ENCODE measurements at regions not wholly inside any gene's neighbourhood (a gene's known extent, or its start where the extent isn't known, plus 50 kb on each side); places are given as distances from the start of the nearest gene placed in this dataset.

GRCh38 chr1:219798283-219799030 is 129.9 kb downstream of the SLC30A10 start:
- DNase-seq: no peak

GRCh38 chr1:219797683-219798082 is 130.7 kb downstream of the SLC30A10 start:
- no peak for DNase-seq

DNA sequence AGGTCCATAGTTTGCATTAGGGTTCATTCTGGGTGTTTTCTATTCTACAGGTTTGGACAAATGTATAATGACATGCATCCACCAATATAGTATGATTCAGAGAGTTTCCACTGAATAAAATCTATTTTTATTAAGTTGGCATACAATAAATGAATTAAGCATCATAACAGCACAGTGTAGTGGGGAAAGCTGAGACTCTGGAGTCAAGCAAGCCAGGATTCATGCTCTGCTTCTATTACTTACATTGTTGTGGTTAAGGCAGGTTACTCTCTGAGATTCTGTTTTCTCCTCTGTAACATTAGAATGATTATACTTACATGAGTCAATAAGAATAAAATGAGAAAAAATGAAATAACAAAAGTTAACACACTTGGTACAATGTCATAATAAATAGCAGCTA is 131.3 kb downstream of the SLC30A10 start:
- DNase-seq: no peak

- no peak for DNase-seq
Measured at GRCh38 chr1:219795363-219795917, 132.9 kb downstream of the SLC30A10 start.

GRCh38 chr1:219794085-219794743 is 134.1 kb downstream of the SLC30A10 start:
- no peak for DNase-seq

DNA sequence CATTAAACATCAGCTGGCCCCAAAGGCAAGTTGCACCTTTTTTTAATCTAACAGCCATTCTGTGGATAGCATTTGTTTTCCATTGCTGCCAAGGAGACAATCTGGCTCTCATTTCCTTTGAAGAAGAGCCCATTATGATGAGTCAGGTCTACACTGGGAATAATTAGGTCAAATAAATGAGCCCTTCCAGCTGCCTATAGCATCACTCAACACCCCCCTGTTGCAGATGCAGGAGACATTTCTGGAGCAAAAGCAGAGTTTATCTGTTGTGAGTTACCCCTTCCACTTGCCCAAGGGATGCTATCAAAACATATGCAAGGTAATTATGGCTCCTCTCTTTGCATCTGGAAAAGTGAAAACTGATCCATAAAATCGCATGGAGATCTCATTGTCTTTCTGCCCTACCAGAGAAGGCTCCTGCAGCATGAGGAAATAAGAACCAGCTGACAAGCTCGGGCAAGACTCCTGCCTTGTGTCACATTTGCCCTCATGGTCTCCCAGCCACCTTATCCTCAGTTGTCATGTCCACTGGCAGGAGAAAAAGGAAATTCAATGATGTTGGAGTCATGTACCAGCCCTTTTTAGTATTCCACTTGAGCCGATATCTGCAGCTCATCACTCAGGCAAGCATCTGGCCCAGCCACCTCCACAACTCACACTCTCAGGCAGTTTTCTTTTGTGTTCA is 135.9 kb downstream of the SLC30A10 start:
- no peak for DNase-seq

GRCh38 chr1:219791766-219792165 is 136.6 kb downstream of the SLC30A10 start:
- no peak for DNase-seq

DNA sequence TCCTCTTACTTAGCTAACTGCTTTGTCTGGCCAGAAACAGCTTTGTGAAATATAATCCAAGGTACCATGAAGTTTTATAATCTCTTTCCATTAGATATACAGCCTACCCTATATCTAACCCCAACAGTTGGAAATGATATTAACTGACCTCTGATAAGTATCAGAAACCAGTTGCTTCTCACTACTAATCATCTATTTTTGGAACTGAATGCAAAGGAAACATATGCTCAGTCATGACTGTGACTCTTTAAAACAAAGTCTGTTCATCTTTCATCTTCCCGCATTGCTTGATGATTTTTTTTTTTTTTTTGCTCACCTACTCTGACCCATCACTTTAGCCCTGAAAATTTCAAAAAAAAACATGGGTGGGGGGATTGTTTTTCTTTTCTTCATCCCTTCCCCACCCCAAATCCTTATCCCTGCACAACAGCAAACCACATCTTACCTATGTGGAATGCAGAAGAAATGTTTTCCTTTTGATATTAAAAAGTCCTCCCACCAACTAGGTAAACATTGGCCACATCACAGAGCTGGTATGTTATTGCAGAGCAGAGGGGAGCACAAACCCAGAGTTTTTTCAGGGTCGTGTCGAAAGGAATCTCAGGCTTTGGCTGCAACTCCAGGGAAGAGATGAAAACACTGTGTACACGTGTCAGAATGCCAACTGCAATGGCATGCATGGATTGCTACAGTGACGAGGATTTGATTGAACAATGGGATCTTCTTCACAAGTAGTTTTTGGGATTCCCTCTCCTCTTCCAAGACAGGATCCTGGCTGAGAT is 137.3 kb downstream of the SLC30A10 start:
- no peak for DNase-seq

DNA sequence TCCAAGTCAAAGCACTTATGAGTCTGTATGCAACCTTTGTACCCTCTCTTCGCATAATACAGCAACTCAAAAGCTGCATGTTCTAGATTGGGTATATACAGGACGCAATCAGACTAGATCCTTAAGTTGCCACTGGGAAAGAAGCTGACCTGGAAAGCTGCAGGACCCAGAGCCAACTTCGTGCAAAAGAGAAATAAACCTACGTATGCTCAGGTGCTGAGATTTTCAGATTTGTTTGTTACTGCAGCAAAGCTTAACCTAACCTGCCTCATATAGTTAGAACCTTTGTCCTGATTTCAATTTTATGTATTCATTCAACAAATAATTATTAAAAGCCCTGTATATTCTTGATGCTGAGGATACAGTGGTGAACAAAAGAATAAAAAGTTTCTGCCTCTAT is 139.7 kb downstream of the SLC30A10 start:
- no peak for DNase-seq

GRCh38 chr1:219788091-219788490 is 140.3 kb downstream of the SLC30A10 start:
- DNase-seq: no peak

GRCh38 chr1:219784660-219785381 is 143.5 kb downstream of the SLC30A10 start:
- no peak for DNase-seq

GRCh38 chr1:219783605-219784235 is 144.6 kb downstream of the SLC30A10 start:
- no peak for DNase-seq

DNA sequence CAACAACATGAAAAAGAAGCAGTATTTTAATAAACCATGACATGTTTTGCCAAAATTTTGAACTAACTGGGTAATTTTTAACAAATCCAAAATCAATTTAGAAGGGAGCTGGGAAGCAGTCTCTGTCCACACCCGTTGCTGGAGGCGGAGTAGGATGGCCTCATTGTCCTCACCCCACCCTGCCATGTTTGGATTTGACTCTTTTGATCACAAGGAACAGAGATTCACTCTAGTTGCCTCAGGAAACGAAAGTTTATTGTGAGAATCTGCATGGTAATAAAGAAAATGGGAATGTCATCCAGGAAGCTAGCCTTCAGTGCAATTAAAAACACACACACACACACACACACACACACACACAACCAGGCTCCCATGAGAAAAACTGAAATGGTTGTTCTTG is 145.4 kb downstream of the SLC30A10 start:
- no peak for DNase-seq

GRCh38 chr1:219782311-219782710 is 146.0 kb downstream of the SLC30A10 start:
- DNase-seq: no peak

DNA sequence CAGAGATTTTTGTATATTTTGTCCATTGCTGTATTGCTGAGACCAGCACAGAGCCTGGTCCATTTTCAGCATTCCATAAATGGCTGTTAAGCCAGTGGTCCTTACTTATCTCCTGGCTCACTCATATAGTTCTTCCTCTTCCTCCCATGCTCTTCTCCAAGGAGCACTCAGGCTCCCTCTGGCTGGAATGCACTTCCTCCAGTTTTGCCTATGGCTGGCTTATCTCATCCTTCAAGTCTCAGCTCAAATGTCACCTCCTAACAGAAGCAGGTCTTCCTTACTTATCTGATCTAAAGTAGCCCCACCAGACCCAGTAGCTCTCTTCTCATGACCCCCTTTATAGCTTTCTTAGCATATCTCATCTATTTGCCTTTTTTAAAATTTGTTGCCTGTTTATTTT is 146.9 kb downstream of the SLC30A10 start:
- no peak for DNase-seq

- DNase-seq: no peak
Measured at GRCh38 chr1:219778793-219779369, 149.5 kb downstream of the SLC30A10 start.

- no peak for DNase-seq
Measured at GRCh38 chr1:219778110-219778509, 150.2 kb downstream of the SLC30A10 start.

GRCh38 chr1:219774386-219774785 is 154.0 kb downstream of the SLC30A10 start:
- DNase-seq: no peak

GRCh38 chr1:219773775-219774174 is 154.6 kb downstream of the SLC30A10 start:
- DNase-seq: no peak

- DNase-seq: no peak
Measured at GRCh38 chr1:219773110-219773509, 155.2 kb downstream of the SLC30A10 start.

Data from NCI-H1105 (cell line).